H1 (cell line): ENCODE measurements at regions not wholly inside any gene's neighbourhood (a gene's known extent, or its start where the extent isn't known, plus 50 kb on each side); places are given as distances from the start of the nearest gene placed in this dataset.

Experiments used
- PHF8 ChIP-seq: fragments of 200-600 bp; sonication (generic); conservative IDR thresholded peaks from 2 replicates; pipeline ENCODE4 v1.7.1; 2012; ENCODE audit warnings: low read depth, mild to moderate bottlenecking, inconsistent platforms, low read length, moderate library complexity
- RNF2 ChIP-seq: fragments of 200-900, 300-1000 bp; sonication (generic); IDR thresholded peaks from 2 replicates; pipeline ENCODE4 v1.7.1; 2016; ENCODE audit warnings: borderline replicate concordance, low read depth, mild to moderate bottlenecking, antibody characterized with exemption, low read length; ENCODE audit not compliant: poor library complexity, severe bottlenecking; ENCODE audit errors: missing control alignments
- SIX5 ChIP-seq: IDR thresholded peaks from 2 replicates; pipeline ENCODE4 v1.6.1; 2011; ENCODE audit warnings: mild to moderate bottlenecking, low read depth, low read length
- TAF7 ChIP-seq: optimal IDR thresholded peaks from 2 replicates; pipeline ENCODE3; 2011; ENCODE audit warnings: low read depth, mild to moderate bottlenecking, inconsistent platforms, low read length, moderate library complexity, borderline replicate concordance
- TF ChIP-seq, protein P1 (sequence below): fragments of 300-600 bp; sonication (generic); IDR thresholded peaks from 2 replicates; pipeline ENCODE4 v1.7.1; 2012; ENCODE audit warnings: low read length, moderate library complexity, mild to moderate bottlenecking, inconsistent platforms; ENCODE audit not compliant: insufficient replicate concordance

DNA sequence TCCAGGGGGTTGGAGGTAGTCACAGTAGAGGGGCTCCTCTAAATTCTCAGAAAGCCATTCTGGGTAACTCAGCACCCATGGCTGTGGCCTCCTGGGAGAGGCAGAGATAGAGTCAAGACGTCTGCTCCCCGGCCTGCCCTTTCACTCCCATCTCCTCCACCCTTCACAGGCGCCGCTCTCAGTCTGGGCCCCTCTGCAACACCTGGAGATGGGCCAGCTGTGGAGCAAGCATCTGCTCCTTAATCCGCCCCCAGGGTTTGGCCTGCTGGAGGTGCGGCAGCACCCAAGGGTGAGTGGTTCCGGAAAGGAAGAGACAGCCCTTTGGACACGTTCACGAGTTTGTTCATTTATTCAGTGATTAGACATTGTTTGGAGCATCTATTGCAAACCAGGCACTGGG lies 271.3 kb downstream of the BMP7 start (continued):
- TF ChIP-seq, protein P1, sequence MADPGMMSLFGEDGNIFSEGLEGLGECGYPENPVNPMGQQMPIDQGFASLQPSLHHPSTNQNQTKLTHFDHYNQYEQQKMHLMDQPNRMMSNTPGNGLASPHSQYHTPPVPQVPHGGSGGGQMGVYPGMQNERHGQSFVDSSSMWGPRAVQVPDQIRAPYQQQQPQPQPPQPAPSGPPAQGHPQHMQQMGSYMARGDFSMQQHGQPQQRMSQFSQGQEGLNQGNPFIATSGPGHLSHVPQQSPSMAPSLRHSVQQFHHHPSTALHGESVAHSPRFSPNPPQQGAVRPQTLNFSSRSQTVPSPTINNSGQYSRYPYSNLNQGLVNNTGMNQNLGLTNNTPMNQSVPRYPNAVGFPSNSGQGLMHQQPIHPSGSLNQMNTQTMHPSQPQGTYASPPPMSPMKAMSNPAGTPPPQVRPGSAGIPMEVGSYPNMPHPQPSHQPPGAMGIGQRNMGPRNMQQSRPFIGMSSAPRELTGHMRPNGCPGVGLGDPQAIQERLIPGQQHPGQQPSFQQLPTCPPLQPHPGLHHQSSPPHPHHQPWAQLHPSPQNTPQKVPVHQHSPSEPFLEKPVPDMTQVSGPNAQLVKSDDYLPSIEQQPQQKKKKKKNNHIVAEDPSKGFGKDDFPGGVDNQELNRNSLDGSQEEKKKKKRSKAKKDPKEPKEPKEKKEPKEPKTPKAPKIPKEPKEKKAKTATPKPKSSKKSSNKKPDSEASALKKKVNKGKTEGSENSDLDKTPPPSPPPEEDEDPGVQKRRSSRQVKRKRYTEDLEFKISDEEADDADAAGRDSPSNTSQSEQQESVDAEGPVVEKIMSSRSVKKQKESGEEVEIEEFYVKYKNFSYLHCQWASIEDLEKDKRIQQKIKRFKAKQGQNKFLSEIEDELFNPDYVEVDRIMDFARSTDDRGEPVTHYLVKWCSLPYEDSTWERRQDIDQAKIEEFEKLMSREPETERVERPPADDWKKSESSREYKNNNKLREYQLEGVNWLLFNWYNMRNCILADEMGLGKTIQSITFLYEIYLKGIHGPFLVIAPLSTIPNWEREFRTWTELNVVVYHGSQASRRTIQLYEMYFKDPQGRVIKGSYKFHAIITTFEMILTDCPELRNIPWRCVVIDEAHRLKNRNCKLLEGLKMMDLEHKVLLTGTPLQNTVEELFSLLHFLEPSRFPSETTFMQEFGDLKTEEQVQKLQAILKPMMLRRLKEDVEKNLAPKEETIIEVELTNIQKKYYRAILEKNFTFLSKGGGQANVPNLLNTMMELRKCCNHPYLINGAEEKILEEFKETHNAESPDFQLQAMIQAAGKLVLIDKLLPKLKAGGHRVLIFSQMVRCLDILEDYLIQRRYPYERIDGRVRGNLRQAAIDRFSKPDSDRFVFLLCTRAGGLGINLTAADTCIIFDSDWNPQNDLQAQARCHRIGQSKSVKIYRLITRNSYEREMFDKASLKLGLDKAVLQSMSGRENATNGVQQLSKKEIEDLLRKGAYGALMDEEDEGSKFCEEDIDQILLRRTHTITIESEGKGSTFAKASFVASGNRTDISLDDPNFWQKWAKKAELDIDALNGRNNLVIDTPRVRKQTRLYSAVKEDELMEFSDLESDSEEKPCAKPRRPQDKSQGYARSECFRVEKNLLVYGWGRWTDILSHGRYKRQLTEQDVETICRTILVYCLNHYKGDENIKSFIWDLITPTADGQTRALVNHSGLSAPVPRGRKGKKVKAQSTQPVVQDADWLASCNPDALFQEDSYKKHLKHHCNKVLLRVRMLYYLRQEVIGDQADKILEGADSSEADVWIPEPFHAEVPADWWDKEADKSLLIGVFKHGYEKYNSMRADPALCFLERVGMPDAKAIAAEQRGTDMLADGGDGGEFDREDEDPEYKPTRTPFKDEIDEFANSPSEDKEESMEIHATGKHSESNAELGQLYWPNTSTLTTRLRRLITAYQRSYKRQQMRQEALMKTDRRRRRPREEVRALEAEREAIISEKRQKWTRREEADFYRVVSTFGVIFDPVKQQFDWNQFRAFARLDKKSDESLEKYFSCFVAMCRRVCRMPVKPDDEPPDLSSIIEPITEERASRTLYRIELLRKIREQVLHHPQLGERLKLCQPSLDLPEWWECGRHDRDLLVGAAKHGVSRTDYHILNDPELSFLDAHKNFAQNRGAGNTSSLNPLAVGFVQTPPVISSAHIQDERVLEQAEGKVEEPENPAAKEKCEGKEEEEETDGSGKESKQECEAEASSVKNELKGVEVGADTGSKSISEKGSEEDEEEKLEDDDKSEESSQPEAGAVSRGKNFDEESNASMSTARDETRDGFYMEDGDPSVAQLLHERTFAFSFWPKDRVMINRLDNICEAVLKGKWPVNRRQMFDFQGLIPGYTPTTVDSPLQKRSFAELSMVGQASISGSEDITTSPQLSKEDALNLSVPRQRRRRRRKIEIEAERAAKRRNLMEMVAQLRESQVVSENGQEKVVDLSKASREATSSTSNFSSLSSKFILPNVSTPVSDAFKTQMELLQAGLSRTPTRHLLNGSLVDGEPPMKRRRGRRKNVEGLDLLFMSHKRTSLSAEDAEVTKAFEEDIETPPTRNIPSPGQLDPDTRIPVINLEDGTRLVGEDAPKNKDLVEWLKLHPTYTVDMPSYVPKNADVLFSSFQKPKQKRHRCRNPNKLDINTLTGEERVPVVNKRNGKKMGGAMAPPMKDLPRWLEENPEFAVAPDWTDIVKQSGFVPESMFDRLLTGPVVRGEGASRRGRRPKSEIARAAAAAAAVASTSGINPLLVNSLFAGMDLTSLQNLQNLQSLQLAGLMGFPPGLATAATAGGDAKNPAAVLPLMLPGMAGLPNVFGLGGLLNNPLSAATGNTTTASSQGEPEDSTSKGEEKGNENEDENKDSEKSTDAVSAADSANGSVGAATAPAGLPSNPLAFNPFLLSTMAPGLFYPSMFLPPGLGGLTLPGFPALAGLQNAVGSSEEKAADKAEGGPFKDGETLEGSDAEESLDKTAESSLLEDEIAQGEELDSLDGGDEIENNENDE, result no peak
- no peak for TF ChIP-seq PHF8
- no peak for TF ChIP-seq TAF7
- TF ChIP-seq RNF2, result no peak
- no peak for TF ChIP-seq SIX5
